A673 (cell line): ENCODE measurements at regions not wholly inside any gene's neighbourhood (a gene's known extent, or its start where the extent isn't known, plus 50 kb on each side); places are given as distances from the start of the nearest gene placed in this dataset.

Experiments used
- BruUV-seq: library from RNA; stranded (reverse); fragments of 400-500 nt; replicated peaks from 2 replicates; lab custom pipeline; 2021; lab: Mats Ljungman, UMichigan
- CTCF ChIA-PET: fragments of 300-600 bp; sonication (Branson Sonifier 250); formaldehyde crosslinking; loops from one replicate; lab custom pipeline; 2022; ENCODE audit warnings: antibody characterized with exemption; lab: Charles Lee
- POLR2A ChIA-PET: fragments of 300-600 bp; sonication (Branson Sonifier 250); formaldehyde crosslinking; loops from one replicate; lab custom pipeline; 2022; ENCODE audit warnings: antibody characterized with exemption; ENCODE audit not compliant: low non-redundant PET; lab: Charles Lee
- DNase-seq: peaks from one replicate; pipeline ENCODE4 v3.0.0-alpha.2; 2015; ENCODE audit warnings: low spot score
- H3K27ac ChIP-seq: fragments of 200-600 bp; sonication (generic); 2 replicates; pipeline ENCODE4 v1.5.1; 2016; ENCODE audit warnings: mixed run types, low read depth, mild to moderate bottlenecking, mixed read lengths, antibody characterized with exemption, low read length; ENCODE audit not compliant: poor library complexity, severe bottlenecking
- H3K27me3 ChIP-seq: fragments of 200-600 bp; sonication (generic); replicated peaks from 2 replicates; pipeline ENCODE4 v1.6.1; 2017; ENCODE audit warnings: mixed run types, low read depth, mild to moderate bottlenecking, mixed read lengths, antibody characterized with exemption, low read length; ENCODE audit not compliant: insufficient read depth, poor library complexity
- H3K36me3 ChIP-seq: fragments of 200-600 bp; sonication (generic); 2 replicates; pipeline ENCODE4 v1.6.1; 2016; ENCODE audit warnings: mixed run types, mild to moderate bottlenecking, mixed read lengths, antibody characterized with exemption, low read length; ENCODE audit not compliant: insufficient read depth, poor library complexity, severe bottlenecking
- H3K4me1 ChIP-seq: fragments of 200-600 bp; sonication (generic); 2 replicates; pipeline ENCODE4 v1.6.1; 2017; ENCODE audit warnings: mixed run types, mild to moderate bottlenecking, mixed read lengths, antibody characterized with exemption, low read length; ENCODE audit not compliant: insufficient read depth, poor library complexity, severe bottlenecking
- H3K4me3 ChIP-seq: fragments of 200-600 bp; sonication (generic); 2 replicates; pipeline ENCODE4 v1.5.1; 2016; ENCODE audit warnings: low read depth, mixed run types, mild to moderate bottlenecking, mixed read lengths, low read length; ENCODE audit not compliant: poor library complexity, severe bottlenecking
- H3K9me3 ChIP-seq: fragments of 200-600 bp; sonication (generic); 2 replicates; pipeline ENCODE4 v1.6.1; 2016; ENCODE audit warnings: mixed run types, low read depth, mild to moderate bottlenecking, mixed read lengths, antibody characterized with exemption, low read length; ENCODE audit not compliant: poor library complexity, severe bottlenecking
- EZH2 ChIP-seq: fragments of 200-600 bp; sonication (generic); IDR thresholded peaks from 2 replicates; pipeline ENCODE4 v1.6.1; 2017; ENCODE audit warnings: borderline replicate concordance, low read depth, mild to moderate bottlenecking, mixed read lengths, antibody characterized with exemption, low read length; ENCODE audit not compliant: poor library complexity, severe bottlenecking
- intact Hi-C: fragments of 100-400 bp; cut with micrococcal nuclease; formaldehyde crosslinking; loops from one replicate; pipeline ENCODE4 v1.10.0; 2022; ENCODE audit not compliant: unreplicated experiment
- TF ChIP-seq, protein P1 (sequence below): fragments of 300-800, 200-600 bp; sonication (generic); conservative IDR thresholded peaks from 2 replicates; pipeline ENCODE4 v1.5.1; 2017; ENCODE audit warnings: low read depth, mild to moderate bottlenecking, antibody characterized with exemption, low read length, moderate library complexity, mixed read lengths

DNA sequence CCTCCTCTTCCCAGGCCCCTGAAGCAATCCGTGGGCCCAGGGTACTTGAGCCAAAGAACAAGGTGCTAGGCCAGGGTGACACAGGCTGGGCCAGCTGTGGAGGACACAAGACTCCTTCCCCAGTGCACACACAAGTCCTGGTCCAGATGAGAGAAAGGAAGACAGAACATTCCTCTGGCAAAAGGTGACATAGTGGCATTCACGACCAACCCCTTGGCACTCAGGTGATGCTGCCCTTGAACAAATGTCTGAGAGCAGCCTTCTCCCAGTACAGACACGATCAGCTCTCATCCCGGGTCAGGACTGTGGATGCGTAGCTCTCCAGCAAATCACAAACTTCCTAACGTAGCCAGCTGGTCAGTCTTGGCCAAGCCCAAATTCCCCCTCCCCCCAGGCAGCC, 118.5 kb downstream of the OAT start:
- TF ChIP-seq, protein P1, sequence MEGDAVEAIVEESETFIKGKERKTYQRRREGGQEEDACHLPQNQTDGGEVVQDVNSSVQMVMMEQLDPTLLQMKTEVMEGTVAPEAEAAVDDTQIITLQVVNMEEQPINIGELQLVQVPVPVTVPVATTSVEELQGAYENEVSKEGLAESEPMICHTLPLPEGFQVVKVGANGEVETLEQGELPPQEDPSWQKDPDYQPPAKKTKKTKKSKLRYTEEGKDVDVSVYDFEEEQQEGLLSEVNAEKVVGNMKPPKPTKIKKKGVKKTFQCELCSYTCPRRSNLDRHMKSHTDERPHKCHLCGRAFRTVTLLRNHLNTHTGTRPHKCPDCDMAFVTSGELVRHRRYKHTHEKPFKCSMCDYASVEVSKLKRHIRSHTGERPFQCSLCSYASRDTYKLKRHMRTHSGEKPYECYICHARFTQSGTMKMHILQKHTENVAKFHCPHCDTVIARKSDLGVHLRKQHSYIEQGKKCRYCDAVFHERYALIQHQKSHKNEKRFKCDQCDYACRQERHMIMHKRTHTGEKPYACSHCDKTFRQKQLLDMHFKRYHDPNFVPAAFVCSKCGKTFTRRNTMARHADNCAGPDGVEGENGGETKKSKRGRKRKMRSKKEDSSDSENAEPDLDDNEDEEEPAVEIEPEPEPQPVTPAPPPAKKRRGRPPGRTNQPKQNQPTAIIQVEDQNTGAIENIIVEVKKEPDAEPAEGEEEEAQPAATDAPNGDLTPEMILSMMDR = no peak
- no peak for TF ChIP-seq EZH2
- ChIA-PET CTCF (no interaction called here), POLR2A (no interaction called here)

GRCh38 chr10:124299696-124300095, 119.0 kb downstream of the OAT start:
- peaks cover 11% of the 10 kb centered on the region for H3K9me3 ChIP-seq
- no peak overlapping the region for H3K4me3 ChIP-seq
- no TSS peak for BruUV-seq
- H3K4me1 ChIP-seq = no peaks in the 10 kb centered on the region
- ChIA-PET CTCF (no interaction called here), POLR2A (no interaction called here)
- intact Hi-C loops = no loop called here
- H3K27ac ChIP-seq = no peak overlapping the region
- no peak for TF ChIP-seq EZH2
- TF ChIP-seq, protein P1 = no peak
- H3K27me3 ChIP-seq = no peaks in the 10 kb centered on the region
- DNase-seq = no peak
- no peaks in the 10 kb centered on the region for H3K36me3 ChIP-seq

More for the DNA sequence above, 118.5 kb downstream of the OAT start:
- no peak overlapping the region for H3K4me3 ChIP-seq
- no TSS peak for BruUV-seq
- intact Hi-C loops = no loop called here
- peaks cover 11% of the 10 kb centered on the region for H3K9me3 ChIP-seq
- no peaks in the 10 kb centered on the region for H3K27me3 ChIP-seq
- no peak for DNase-seq
- no peaks in the 10 kb centered on the region for H3K4me1 ChIP-seq
- H3K36me3 ChIP-seq = no peaks in the 10 kb centered on the region
- H3K27ac ChIP-seq = no peak overlapping the region

GRCh38 chr10:124298891-124299290, 119.8 kb downstream of the OAT start:
- Histone ChIP-seq H3K4me3 (no peak overlapping the region), H3K27ac (no peak overlapping the region), H3K9me3 (peaks cover 11% of the 10 kb centered on the region), H3K36me3 (no peaks in the 10 kb centered on the region), H3K27me3 (no peaks in the 10 kb centered on the region), H3K4me1 (no peaks in the 10 kb centered on the region)
- CTCF ChIA-PET = no interaction called here
- TF ChIP-seq EZH2 = no peak
- intact Hi-C loops = no loop called here
- POLR2A ChIA-PET = no interaction called here
- no peak for DNase-seq
- BruUV-seq = no TSS peak
